ENCODE measurements at regions not wholly inside any gene's neighbourhood (a gene's known extent, or its start where the extent isn't known, plus 50 kb on each side); places are given as distances from the start of the nearest gene placed in this dataset.
"Not testable (repeated sequence)": the region's sequence is repeated elsewhere in the genome, so short reads cannot be mapped to it uniquely, and the experiment has no call there.

- no peak for DNase-seq (ENCODE audit: low read depth in 2 of 2)
Observed at GRCh38 chr14:37988472-37988871, 219.2 kb upstream of the SSTR1 start.

GRCh38 chr14:37991027-37991426 is 216.7 kb upstream of the SSTR1 start:
- DNase-seq (ENCODE audit: low read depth in 2 of 2): no peak

GRCh38 chr14:37992499-37992898 is 215.2 kb upstream of the SSTR1 start:
- no peak for DNase-seq (ENCODE audit: low read depth in 2 of 2)

GRCh38 chr14:37994846-37995372 is 212.8 kb upstream of the SSTR1 start:
- no peak for DNase-seq (ENCODE audit: low read depth in 2 of 2)

- DNase-seq (ENCODE audit: low read depth in 2 of 2): no peak
Observed at GRCh38 chr14:37997017-37997416, 210.7 kb upstream of the SSTR1 start.

GRCh38 chr14:38000340-38000739 is 207.4 kb upstream of the SSTR1 start:
- no peak for DNase-seq (ENCODE audit: low read depth in 2 of 2)

GRCh38 chr14:38001501-38001900 is 206.2 kb upstream of the SSTR1 start:
- no peak for DNase-seq (ENCODE audit: low read depth in 2 of 2)

GRCh38 chr14:38003746-38004609 is 203.7 kb upstream of the SSTR1 start:
- no peak for DNase-seq (ENCODE audit: low read depth in 2 of 2)

GRCh38 chr14:38004610-38004879 is 203.2 kb upstream of the SSTR1 start:
- no peak for DNase-seq (ENCODE audit: low read depth in 2 of 2)

- not testable (repeated sequence) for DNase-seq (ENCODE audit: low read depth in 2 of 2)
Observed at GRCh38 chr14:38011156-38011555, 196.5 kb upstream of the SSTR1 start.

- DNase-seq (ENCODE audit: low read depth in 2 of 2): no peak
Observed at GRCh38 chr14:38012056-38012455, 195.6 kb upstream of the SSTR1 start.

- no peak for DNase-seq (ENCODE audit: low read depth in 2 of 2)
Observed at GRCh38 chr14:38016497-38016896, 191.2 kb upstream of the SSTR1 start.

- no peak for DNase-seq (ENCODE audit: low read depth in 2 of 2)
Observed at GRCh38 chr14:38021861-38022260, 185.8 kb upstream of the SSTR1 start.

- no peak for DNase-seq (ENCODE audit: low read depth in 2 of 2)
Observed at GRCh38 chr14:38022775-38023174, 184.9 kb upstream of the SSTR1 start.

GRCh38 chr14:38038171-38038570 is 169.5 kb upstream of the SSTR1 start:
- DNase-seq (ENCODE audit: low read depth in 2 of 2): no peak

GRCh38 chr14:38038986-38039385 is 168.7 kb upstream of the SSTR1 start:
- DNase-seq (ENCODE audit: low read depth in 2 of 2): no peak

- no peak for DNase-seq (ENCODE audit: low read depth in 2 of 2)
Observed at GRCh38 chr14:38039496-38039895, 168.2 kb upstream of the SSTR1 start.

- no peak for DNase-seq (ENCODE audit: low read depth in 2 of 2)
Observed at GRCh38 chr14:38040411-38040810, 167.3 kb upstream of the SSTR1 start.

GRCh38 chr14:38042322-38042721 is 165.4 kb upstream of the SSTR1 start:
- no peak for DNase-seq (ENCODE audit: low read depth in 2 of 2)

- DNase-seq (ENCODE audit: low read depth in 2 of 2): no peak
Observed at GRCh38 chr14:38044710-38045109, 163.0 kb upstream of the SSTR1 start.

GRCh38 chr14:38045461-38045860 is 162.2 kb upstream of the SSTR1 start:
- DNase-seq (ENCODE audit: low read depth in 2 of 2): no peak

GRCh38 chr14:38046160-38046559 is 161.5 kb upstream of the SSTR1 start:
- DNase-seq (ENCODE audit: low read depth in 2 of 2): no peak

- no peak for DNase-seq (ENCODE audit: low read depth in 2 of 2)
Observed at GRCh38 chr14:38047195-38047902, 160.4 kb upstream of the SSTR1 start.
